ENCODE measurements at regions not wholly inside any gene's neighbourhood (a gene's known extent, or its start where the extent isn't known, plus 50 kb on each side); places are given as distances from the start of the nearest gene placed in this dataset.

DNA sequence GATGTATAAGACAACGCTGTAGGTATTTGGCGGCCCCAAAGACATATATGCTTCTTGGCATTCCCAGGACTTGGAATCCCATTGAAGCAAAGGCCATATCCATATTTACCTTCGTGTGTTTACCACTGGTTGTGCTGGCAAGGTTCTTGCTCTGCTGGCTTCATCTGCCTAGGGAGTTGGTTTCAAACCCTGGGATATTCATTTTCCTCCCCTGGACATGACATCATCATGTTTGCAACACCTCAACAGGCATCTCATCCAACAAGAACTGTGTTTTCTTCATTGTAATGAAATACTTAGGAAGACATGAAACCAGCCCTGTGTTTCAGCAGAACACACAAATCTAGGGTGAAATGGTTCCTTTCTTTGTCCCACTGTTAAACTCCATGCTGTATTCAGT, 77.9 kb upstream of the PHLPP1 start:
- Histone ChIP-seq H3K36me3 (no peaks in the 10 kb centered on the region), H3K9ac (ENCODE audit: low read depth in 2 of 2, low read length in 2 of 2) (no peak overlapping the region), H3K27me3 (no peaks in the 10 kb centered on the region), H3K4me3 (no peak overlapping the region), H3K27ac (no peak overlapping the region), H3K4me1 (no peaks in the 10 kb centered on the region), H3K9me3 (no peaks in the 10 kb centered on the region)
- TF ChIP-seq, protein P1, sequence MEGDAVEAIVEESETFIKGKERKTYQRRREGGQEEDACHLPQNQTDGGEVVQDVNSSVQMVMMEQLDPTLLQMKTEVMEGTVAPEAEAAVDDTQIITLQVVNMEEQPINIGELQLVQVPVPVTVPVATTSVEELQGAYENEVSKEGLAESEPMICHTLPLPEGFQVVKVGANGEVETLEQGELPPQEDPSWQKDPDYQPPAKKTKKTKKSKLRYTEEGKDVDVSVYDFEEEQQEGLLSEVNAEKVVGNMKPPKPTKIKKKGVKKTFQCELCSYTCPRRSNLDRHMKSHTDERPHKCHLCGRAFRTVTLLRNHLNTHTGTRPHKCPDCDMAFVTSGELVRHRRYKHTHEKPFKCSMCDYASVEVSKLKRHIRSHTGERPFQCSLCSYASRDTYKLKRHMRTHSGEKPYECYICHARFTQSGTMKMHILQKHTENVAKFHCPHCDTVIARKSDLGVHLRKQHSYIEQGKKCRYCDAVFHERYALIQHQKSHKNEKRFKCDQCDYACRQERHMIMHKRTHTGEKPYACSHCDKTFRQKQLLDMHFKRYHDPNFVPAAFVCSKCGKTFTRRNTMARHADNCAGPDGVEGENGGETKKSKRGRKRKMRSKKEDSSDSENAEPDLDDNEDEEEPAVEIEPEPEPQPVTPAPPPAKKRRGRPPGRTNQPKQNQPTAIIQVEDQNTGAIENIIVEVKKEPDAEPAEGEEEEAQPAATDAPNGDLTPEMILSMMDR (IDR thresholded peaks at IDR 0.05): no peak
- no peak for DNase-seq
- intact Hi-C loops (cut with DNase I): loop anchor here (5.0 kb wide), 1 partner anchor 345 kb away; no protein-coding TSS in a partner anchor

DNA sequence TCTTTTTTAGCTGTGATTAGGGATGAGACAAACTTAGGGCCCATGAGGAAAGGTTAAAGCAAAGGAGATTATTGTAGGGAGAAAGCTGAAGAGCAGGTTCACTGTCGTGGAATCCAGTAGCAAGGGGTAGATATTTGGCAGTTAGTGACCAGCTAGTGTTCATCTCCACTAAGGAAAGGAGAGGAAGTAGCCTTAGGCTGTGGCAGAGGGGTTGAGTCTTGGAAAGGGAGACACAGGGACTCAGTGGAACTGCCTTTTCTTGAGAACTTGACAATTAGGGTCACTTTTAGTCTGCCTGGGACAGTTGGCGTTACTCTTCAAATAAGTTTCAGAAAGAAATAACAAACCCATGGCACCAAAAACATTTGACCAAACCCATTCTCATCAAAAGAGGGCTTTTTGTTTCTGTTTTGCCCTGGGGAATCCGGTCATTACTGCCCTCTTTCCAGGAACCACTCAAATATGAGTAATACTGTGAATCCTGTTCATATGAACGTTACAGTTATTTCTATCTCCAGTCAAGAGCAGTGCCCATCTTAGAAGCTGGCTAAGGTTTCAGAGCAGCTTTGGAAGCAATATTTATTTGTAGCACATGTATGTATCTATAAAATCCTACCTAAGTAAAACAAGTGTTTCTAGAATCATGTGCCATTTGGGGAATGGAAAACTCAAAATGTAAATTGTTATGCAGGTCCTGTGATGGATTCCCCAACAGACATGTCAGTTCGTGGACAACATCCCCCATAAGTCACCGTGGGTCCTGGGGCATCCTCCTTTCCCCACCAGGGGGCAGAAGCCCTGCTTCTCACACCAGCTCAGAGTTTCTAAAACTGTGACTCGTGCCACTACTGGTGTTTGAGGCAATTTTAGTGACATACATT, 77.3 kb upstream of the PHLPP1 start:
- Histone ChIP-seq H3K27ac (no peak overlapping the region), H3K4me3 (no peak overlapping the region), H3K27me3 (no peaks in the 10 kb centered on the region), H3K9me3 (no peaks in the 10 kb centered on the region), H3K4me1 (no peaks in the 10 kb centered on the region), H3K36me3 (no peaks in the 10 kb centered on the region), H3K9ac (ENCODE audit: low read depth in 2 of 2, low read length in 2 of 2) (no peak overlapping the region)
- DNase-seq: peak; percentile 36
- TF ChIP-seq, protein P1 (IDR thresholded peaks at IDR 0.05): peak; percentile 70
- intact Hi-C loops (cut with DNase I): loop anchor here (5.0 kb wide), 1 partner anchor 344 kb away; no protein-coding TSS in a partner anchor

DNA sequence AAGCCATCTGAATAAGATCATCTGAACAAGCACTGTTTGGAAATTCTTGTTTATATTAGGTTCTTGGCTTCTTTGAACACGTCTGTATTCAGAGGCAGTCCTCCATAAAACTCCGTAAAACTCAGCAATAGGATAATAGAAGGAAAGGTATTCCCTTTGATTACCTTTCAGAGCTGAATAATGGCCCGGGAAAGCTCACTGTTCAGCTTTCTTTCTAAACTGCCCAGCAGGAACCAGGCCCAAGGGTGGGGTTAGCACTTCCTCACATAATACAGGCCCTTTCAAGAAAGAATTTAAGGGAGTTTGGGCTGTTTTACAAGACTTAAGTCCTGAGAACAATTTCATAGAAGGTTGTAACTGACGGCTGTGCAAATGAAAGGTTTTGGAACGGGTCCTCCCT, 72.2 kb upstream of the PHLPP1 start:
- H3K27me3 ChIP-seq: no peaks in the 10 kb centered on the region
- no peak overlapping the region for H3K4me3 ChIP-seq
- H3K4me1 ChIP-seq: no peaks in the 10 kb centered on the region
- H3K36me3 ChIP-seq: no peaks in the 10 kb centered on the region
- H3K27ac ChIP-seq: no peak overlapping the region
- H3K9me3 ChIP-seq: no peaks in the 10 kb centered on the region
- H3K9ac ChIP-seq (ENCODE audit: low read depth in 2 of 2, low read length in 2 of 2): no peak overlapping the region
- DNase-seq: no peak
- TF ChIP-seq, protein P1 (IDR thresholded peaks at IDR 0.05): no peak
- intact Hi-C loops (cut with DNase I): no loop called here

DNA sequence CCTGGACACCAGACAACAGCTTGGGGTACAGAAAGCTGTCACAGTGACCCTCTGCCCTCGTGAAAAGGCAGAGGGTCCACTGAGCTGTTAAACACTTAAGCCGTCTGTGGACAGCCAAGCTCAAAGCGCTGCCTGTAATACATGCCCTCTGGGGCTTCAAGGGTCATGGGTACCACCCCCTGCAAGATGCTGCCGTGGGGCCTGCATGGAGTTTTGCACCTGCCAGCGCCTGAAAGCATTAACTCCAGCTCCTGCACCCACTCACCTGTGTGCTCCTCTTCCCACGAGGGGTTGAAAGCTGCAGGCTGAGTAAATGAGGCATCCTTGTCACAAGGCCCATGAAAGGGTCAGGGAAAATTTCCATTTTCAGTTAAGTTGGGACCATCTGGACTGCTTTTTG, 70.6 kb upstream of the PHLPP1 start:
- Histone ChIP-seq H3K9ac (ENCODE audit: low read depth in 2 of 2, low read length in 2 of 2) (no peak overlapping the region), H3K4me3 (no peak overlapping the region), H3K36me3 (no peaks in the 10 kb centered on the region), H3K27ac (no peak overlapping the region), H3K4me1 (no peaks in the 10 kb centered on the region), H3K9me3 (no peaks in the 10 kb centered on the region), H3K27me3 (no peaks in the 10 kb centered on the region)
- TF ChIP-seq, protein P1 (IDR thresholded peaks at IDR 0.05): no peak
- intact Hi-C loops (cut with DNase I): no loop called here
- no peak for DNase-seq

DNA sequence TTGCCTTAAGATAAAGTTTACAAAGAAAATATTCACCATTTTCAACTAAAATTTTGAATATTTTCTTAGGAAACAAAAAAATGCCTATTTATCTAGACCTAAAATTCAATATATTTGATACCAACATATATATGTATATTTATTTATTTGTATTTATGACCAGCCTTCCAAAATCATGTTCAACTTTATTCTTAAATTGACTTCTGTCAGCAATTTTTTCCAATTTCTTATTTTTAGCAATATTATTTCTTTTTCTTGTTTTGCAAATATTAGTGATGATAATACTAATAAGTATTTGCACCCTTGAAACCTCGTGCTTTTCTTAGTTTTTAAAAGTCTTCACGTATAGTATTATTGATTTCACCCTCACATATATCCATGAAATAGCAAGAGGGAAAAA, 68.2 kb upstream of the PHLPP1 start:
- Histone ChIP-seq H3K27me3 (no peaks in the 10 kb centered on the region), H3K9me3 (no peaks in the 10 kb centered on the region), H3K4me1 (no peaks in the 10 kb centered on the region), H3K9ac (ENCODE audit: low read depth in 2 of 2, low read length in 2 of 2) (no peak overlapping the region), H3K36me3 (no peaks in the 10 kb centered on the region), H3K27ac (no peak overlapping the region), H3K4me3 (no peak overlapping the region)
- TF ChIP-seq, protein P1 (IDR thresholded peaks at IDR 0.05): no peak
- no peak for DNase-seq
- intact Hi-C loops (cut with DNase I): no loop called here

All from colonic mucosa (tissue), 4 donors.